PFSK-1 (cell line): ENCODE measurements at regions not wholly inside any gene's neighbourhood (a gene's known extent, or its start where the extent isn't known, plus 50 kb on each side); places are given as distances from the start of the nearest gene placed in this dataset.

Experiments used
- POLR2AphosphoS5 ChIP-seq: IDR thresholded peaks from 2 replicates; pipeline ENCODE4 v1.6.1; 2012; ENCODE audit warnings: low read depth, mild to moderate bottlenecking, control low read depth, low read length, moderate library complexity
- SIN3A ChIP-seq: IDR thresholded peaks from 2 replicates; pipeline ENCODE4 v1.6.1; 2012; ENCODE audit warnings: mild to moderate bottlenecking, low read length, moderate library complexity, borderline replicate concordance; ENCODE audit not compliant: insufficient read depth
- TAF1 ChIP-seq: IDR thresholded peaks from 2 replicates; pipeline ENCODE4 v1.6.1; 2012; ENCODE audit warnings: low read length, control low read depth, borderline replicate concordance; ENCODE audit not compliant: insufficient read depth
- TF ChIP-seq, protein P1 (sequence below), 2 experiments: IDR thresholded peaks; 2 replicates each; pipeline versions ENCODE4 v1.6.1 to v1.8.0; 2011 to 2012; ENCODE audit warnings: low read depth in 2 of 2, low read length in 2 of 2, control low read depth in 1 of 2, inconsistent platforms in 1 of 2, mild to moderate bottlenecking in 1 of 2, moderate library complexity in 1 of 2; ENCODE audit not compliant: insufficient read depth in 1 of 2

DNA sequence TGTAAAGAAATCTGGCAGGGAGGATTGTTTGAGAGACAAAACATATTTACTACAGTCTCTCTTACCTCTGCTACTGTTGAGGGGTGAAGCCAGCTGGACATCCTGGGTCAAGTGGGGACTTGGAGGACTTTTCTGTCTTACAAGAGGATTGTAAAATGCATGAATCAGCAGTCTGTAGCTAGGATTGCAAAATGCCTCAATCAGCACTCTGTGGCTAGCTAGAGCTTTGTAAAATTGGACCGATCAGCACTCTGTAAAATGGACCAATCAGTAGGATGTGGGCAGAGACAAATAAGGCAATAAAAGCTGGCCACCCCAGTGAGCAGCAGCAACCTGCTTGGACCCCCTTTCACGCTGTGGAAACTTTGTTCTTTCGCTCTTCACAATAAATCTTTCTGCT lies 995.8 kb upstream of the CDH6 start:
- no peak for TF ChIP-seq POLR2AphosphoS5
- TF ChIP-seq SIN3A: no peak
- TF ChIP-seq, protein P1, sequence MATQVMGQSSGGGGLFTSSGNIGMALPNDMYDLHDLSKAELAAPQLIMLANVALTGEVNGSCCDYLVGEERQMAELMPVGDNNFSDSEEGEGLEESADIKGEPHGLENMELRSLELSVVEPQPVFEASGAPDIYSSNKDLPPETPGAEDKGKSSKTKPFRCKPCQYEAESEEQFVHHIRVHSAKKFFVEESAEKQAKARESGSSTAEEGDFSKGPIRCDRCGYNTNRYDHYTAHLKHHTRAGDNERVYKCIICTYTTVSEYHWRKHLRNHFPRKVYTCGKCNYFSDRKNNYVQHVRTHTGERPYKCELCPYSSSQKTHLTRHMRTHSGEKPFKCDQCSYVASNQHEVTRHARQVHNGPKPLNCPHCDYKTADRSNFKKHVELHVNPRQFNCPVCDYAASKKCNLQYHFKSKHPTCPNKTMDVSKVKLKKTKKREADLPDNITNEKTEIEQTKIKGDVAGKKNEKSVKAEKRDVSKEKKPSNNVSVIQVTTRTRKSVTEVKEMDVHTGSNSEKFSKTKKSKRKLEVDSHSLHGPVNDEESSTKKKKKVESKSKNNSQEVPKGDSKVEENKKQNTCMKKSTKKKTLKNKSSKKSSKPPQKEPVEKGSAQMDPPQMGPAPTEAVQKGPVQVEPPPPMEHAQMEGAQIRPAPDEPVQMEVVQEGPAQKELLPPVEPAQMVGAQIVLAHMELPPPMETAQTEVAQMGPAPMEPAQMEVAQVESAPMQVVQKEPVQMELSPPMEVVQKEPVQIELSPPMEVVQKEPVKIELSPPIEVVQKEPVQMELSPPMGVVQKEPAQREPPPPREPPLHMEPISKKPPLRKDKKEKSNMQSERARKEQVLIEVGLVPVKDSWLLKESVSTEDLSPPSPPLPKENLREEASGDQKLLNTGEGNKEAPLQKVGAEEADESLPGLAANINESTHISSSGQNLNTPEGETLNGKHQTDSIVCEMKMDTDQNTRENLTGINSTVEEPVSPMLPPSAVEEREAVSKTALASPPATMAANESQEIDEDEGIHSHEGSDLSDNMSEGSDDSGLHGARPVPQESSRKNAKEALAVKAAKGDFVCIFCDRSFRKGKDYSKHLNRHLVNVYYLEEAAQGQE (IDR thresholded peaks at IDR 0.05; ENCODE audit: insufficient read depth in 1 of 2, low read depth in 2 of 2, low read length in 2 of 2): no peak
- TF ChIP-seq TAF1: no peak
